ENCODE measurements at regions not wholly inside any gene's neighbourhood (a gene's known extent, or its start where the extent isn't known, plus 50 kb on each side); places are given as distances from the start of the nearest gene placed in this dataset.

DNA sequence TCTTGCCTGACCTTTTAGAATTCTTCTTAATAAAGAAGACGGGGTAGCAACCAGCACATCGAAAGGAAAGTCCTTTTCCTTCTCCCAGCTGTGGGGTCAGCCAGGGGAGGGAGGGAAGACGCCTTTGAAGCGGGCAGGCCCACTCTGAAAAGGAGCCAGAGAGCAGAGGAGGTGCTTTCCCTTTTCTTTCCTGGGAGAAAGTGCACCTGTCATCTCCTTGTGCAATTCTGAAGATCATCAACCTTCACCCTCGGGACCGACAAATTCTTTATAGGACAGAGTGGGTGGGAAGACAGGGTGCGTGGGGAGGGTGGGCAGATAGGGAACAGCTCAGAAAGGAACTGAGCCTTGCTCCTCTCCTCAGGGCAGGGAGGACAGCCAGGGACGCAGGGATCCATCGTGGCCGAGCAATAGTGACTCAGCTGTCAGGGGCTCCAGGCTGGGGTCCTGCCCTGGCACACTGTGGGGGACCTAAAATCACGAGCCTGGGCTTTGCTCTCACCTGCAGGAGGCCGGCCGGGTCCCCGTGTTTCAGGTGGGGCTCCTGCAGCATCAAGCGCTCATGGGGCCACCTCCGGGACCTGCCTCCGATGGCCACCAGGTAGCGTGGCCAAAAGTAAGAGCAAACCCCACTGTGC, 141.0 kb downstream of the OLFM1 start:
- H2AFZ ChIP-seq (ENCODE audit: insufficient read depth, low read depth, low read length, poor library complexity, severe bottlenecking), result no peak overlapping the region
- peaks cover 0 to 2% (median 0%) of the 10 kb centered on the region in 4 experiments for H3K27me3 ChIP-seq (replicated peaks in 1 of 4; ENCODE audit: control extremely low read depth in 1 of 4, control insufficient read depth in 3 of 4, insufficient read depth in 4 of 4, low read length in 3 of 4)
- H3K79me2 ChIP-seq (ENCODE audit: control insufficient read depth, insufficient read depth, low read length), result no peaks in the 10 kb centered on the region
- peaks cover 0 to 16% (median 0%) of the 10 kb centered on the region in 3 donors for H3K9me3 ChIP-seq (ENCODE audit: control extremely low read depth in 1 of 3, control insufficient read depth in 2 of 3, insufficient read depth in 1 of 3, low read length in 2 of 3)
- TF ChIP-seq, protein P1, sequence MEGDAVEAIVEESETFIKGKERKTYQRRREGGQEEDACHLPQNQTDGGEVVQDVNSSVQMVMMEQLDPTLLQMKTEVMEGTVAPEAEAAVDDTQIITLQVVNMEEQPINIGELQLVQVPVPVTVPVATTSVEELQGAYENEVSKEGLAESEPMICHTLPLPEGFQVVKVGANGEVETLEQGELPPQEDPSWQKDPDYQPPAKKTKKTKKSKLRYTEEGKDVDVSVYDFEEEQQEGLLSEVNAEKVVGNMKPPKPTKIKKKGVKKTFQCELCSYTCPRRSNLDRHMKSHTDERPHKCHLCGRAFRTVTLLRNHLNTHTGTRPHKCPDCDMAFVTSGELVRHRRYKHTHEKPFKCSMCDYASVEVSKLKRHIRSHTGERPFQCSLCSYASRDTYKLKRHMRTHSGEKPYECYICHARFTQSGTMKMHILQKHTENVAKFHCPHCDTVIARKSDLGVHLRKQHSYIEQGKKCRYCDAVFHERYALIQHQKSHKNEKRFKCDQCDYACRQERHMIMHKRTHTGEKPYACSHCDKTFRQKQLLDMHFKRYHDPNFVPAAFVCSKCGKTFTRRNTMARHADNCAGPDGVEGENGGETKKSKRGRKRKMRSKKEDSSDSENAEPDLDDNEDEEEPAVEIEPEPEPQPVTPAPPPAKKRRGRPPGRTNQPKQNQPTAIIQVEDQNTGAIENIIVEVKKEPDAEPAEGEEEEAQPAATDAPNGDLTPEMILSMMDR (IDR thresholded peaks at IDR 0.05), result no peak
- Mint-ChIP-seq H3K4me1 (no peaks in the 10 kb centered on the region), H3K4me3 (no peak overlapping the region), H3K27me3 (peaks cover 4% of the 10 kb centered on the region), H3K27ac (no peak overlapping the region), H3K9me3 (ENCODE audit: insufficient read depth) (no peaks in the 10 kb centered on the region)
- intact Hi-C loops (cut with micrococcal nuclease), result no loop called here
- 94% methylated on average over 14 of the region's 18 CpGs for WGBS (ENCODE audit: insufficient coverage)
- POLR2A ChIA-PET, result no interaction called here
- H4K20me1 ChIP-seq (ENCODE audit: control insufficient read depth, insufficient read depth, low read length, poor library complexity, severe bottlenecking), result no peaks in the 10 kb centered on the region
- no peak overlapping the region for H3K27ac ChIP-seq (ENCODE audit: low read length in 2 of 2)
- no peak overlapping the region for H3K9ac ChIP-seq (ENCODE audit: low read length)
- no peak overlapping the region for H3K4me2 ChIP-seq (replicated peaks; ENCODE audit: low read depth, low read length, poor library complexity, severe bottlenecking)
- no peaks in the 10 kb centered on the region for H3K4me1 ChIP-seq (ENCODE audit: control insufficient read depth in 2 of 2, insufficient read depth in 2 of 2, low read length in 2 of 2)
- ATAC-seq (ENCODE audit: low read depth), result no peak
- H3K4me3 ChIP-seq (ENCODE audit: control extremely low read depth in 1 of 5, extremely low read depth in 1 of 5, insufficient read depth in 1 of 5, low read depth in 2 of 5, low read length in 4 of 5), result no peak overlapping the region
- H3K36me3 ChIP-seq (replicated peaks in 1 of 2; ENCODE audit: control extremely low read depth in 1 of 2, control insufficient read depth in 1 of 2, extremely low read depth in 1 of 2, insufficient read depth in 2 of 2, low read length in 1 of 2), result no peaks in the 10 kb centered on the region
- CTCF ChIA-PET, result no interaction called here
- no peak for DNase-seq

DNA sequence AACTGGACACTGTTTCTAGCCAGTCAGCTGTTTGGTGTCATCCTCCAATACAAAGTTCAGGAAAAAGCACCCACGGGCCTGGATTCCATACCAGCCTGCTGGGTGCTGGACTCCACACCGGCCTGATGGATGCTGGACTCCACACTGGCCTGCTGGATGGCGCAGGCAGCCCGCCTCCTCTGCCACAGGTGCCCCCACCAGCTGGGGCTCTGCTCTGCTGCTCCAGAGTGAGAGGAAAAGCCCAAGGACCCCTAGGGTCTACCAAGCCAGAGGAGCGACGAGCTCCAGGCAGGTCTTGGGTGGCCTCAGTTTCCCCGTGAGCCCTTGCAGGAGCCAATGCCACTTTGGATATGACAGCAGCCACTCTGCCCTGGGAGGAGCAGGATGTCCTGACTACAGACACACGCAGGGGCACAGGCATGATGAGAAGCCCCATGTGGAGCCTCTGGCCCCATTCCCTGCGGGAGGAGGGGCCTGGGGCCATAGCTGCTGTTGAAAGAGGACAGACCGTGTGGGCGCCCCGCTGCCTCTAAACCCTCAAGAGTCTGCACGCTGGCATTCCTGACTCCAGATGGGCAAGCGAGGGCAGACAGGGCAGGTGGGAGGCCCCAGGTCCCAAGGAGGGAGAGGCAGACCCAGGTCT, 141.6 kb downstream of the OLFM1 start:
- peaks cover 4% of the 10 kb centered on the region for H3K27me3 Mint-ChIP-seq
- no peaks in the 10 kb centered on the region for H3K9me3 Mint-ChIP-seq (ENCODE audit: insufficient read depth)
- H3K4me3 ChIP-seq (ENCODE audit: control extremely low read depth in 1 of 5, extremely low read depth in 1 of 5, insufficient read depth in 1 of 5, low read depth in 2 of 5, low read length in 4 of 5), result no peak overlapping the region
- POLR2A ChIA-PET, result no interaction called here
- H3K4me1 ChIP-seq (ENCODE audit: control insufficient read depth in 2 of 2, insufficient read depth in 2 of 2, low read length in 2 of 2), result no peaks in the 10 kb centered on the region
- peaks cover 0 to 16% (median 3%) of the 10 kb centered on the region in 3 donors for H3K9me3 ChIP-seq (ENCODE audit: control extremely low read depth in 1 of 3, control insufficient read depth in 2 of 3, insufficient read depth in 1 of 3, low read length in 2 of 3)
- WGBS (ENCODE audit: insufficient coverage), result 91% methylated on average over 14 of the region's 14 CpGs
- H2AFZ ChIP-seq (ENCODE audit: insufficient read depth, low read depth, low read length, poor library complexity, severe bottlenecking), result no peak overlapping the region
- H3K4me1 Mint-ChIP-seq, result no peaks in the 10 kb centered on the region
- no peaks in the 10 kb centered on the region for H3K79me2 ChIP-seq (ENCODE audit: control insufficient read depth, insufficient read depth, low read length)
- H3K27me3 ChIP-seq (replicated peaks in 1 of 4; ENCODE audit: control extremely low read depth in 1 of 4, control insufficient read depth in 3 of 4, insufficient read depth in 4 of 4, low read length in 3 of 4), result peaks cover 0 to 2% (median 0%) of the 10 kb centered on the region in 4 experiments
- no peak for ATAC-seq (ENCODE audit: low read depth)
- no peak overlapping the region for H3K4me3 Mint-ChIP-seq
- DNase-seq, result no peak
- H3K27ac ChIP-seq (ENCODE audit: low read length in 2 of 2), result no peak overlapping the region
- no peak overlapping the region for H3K27ac Mint-ChIP-seq
- CTCF ChIA-PET, result no interaction called here
- no peaks in the 10 kb centered on the region for H4K20me1 ChIP-seq (ENCODE audit: control insufficient read depth, insufficient read depth, low read length, poor library complexity, severe bottlenecking)
- H3K4me2 ChIP-seq (replicated peaks; ENCODE audit: low read depth, low read length, poor library complexity, severe bottlenecking), result no peak overlapping the region
- TF ChIP-seq EZH2 (IDR thresholded peaks at IDR 0.05; ENCODE audit: borderline replicate concordance, insufficient read depth, low read depth, low read length, poor library complexity, severe bottlenecking), result no peak
- TF ChIP-seq, protein P1 (IDR thresholded peaks at IDR 0.05), result no peak
- no peak overlapping the region for H3K9ac ChIP-seq (ENCODE audit: low read length)
- no peaks in the 10 kb centered on the region for H3K36me3 ChIP-seq (replicated peaks in 1 of 2; ENCODE audit: control extremely low read depth in 1 of 2, control insufficient read depth in 1 of 2, extremely low read depth in 1 of 2, insufficient read depth in 2 of 2, low read length in 1 of 2)
- intact Hi-C loops (cut with micrococcal nuclease), result no loop called here
